Bronchial epithelial cell (primary cell): ENCODE measurements at regions not wholly inside any gene's neighbourhood (a gene's known extent, or its start where the extent isn't known, plus 50 kb on each side); places are given as distances from the start of the nearest gene placed in this dataset.

Experiments
- DNase-seq: peaks from one replicate; pipeline ENCODE4 v3.0.0-alpha.2; 2010; ENCODE audit warnings: low read depth
- FAIRE-seq: peaks from 2 replicates; lab custom pipeline; 2011; peaks lifted over from hg19 to GRCh38; lab: Jason Lieb, UNC
- H3K27me3 ChIP-seq: 2 replicates; pipeline ENCODE4 v1.5.1; 2011; ENCODE audit warnings: low read length; ENCODE audit not compliant: control insufficient read depth, insufficient read depth
- H3K36me3 ChIP-seq: 2 replicates; pipeline ENCODE4 v1.5.1; 2011; ENCODE audit warnings: low read length; ENCODE audit not compliant: control insufficient read depth, insufficient read depth
- H3K4me3 ChIP-seq: 2 replicates; pipeline ENCODE4 v1.5.1; 2011; ENCODE audit warnings: mild to moderate bottlenecking, low read depth, low read length, control low read depth
- TF ChIP-seq, protein P1 (sequence below): IDR thresholded peaks from 2 replicates; pipeline ENCODE4 v1.5.1; 2011; ENCODE audit warnings: mild to moderate bottlenecking, moderate library complexity, low read length, control low read depth, inconsistent platforms; ENCODE audit not compliant: insufficient read depth, severe bottlenecking

DNA sequence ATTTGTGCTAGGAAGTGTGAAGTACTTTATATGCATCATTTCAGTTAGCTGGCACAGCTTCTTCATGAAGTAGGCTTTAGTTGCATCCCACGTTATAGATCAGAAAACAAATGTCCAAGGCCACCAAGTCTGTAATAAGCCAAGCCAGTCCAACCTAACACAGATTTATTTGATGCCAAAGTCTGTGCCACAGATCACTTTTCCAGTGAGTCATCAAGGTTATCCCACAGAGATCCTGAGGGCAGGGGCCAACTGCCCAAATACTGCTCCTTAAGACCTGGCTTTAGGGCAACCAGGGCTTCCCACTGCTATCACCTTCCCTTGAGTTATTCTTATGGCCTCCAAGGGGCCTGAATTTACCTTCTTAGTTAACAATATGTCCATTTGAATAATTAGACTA lies 1340.4 kb downstream of the XPNPEP1 start:
- no peaks in the 10 kb centered on the region for H3K36me3 ChIP-seq
- TF ChIP-seq, protein P1, sequence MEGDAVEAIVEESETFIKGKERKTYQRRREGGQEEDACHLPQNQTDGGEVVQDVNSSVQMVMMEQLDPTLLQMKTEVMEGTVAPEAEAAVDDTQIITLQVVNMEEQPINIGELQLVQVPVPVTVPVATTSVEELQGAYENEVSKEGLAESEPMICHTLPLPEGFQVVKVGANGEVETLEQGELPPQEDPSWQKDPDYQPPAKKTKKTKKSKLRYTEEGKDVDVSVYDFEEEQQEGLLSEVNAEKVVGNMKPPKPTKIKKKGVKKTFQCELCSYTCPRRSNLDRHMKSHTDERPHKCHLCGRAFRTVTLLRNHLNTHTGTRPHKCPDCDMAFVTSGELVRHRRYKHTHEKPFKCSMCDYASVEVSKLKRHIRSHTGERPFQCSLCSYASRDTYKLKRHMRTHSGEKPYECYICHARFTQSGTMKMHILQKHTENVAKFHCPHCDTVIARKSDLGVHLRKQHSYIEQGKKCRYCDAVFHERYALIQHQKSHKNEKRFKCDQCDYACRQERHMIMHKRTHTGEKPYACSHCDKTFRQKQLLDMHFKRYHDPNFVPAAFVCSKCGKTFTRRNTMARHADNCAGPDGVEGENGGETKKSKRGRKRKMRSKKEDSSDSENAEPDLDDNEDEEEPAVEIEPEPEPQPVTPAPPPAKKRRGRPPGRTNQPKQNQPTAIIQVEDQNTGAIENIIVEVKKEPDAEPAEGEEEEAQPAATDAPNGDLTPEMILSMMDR: no peak
- FAIRE-seq (no peak), DNase-seq (no peak)
- H3K27me3 ChIP-seq: no peaks in the 10 kb centered on the region
- H3K4me3 ChIP-seq: no peak overlapping the region

- H3K36me3 ChIP-seq: no peaks in the 10 kb centered on the region
- no peaks in the 10 kb centered on the region for H3K27me3 ChIP-seq
- FAIRE-seq (no peak), DNase-seq (peak; percentile 4)
- no peak overlapping the region for H3K4me3 ChIP-seq
- TF ChIP-seq, protein P1: no peak
These were observed 1340.9 kb downstream of the XPNPEP1 start for GRCh38 chr10:108582387-108582786.

DNA sequence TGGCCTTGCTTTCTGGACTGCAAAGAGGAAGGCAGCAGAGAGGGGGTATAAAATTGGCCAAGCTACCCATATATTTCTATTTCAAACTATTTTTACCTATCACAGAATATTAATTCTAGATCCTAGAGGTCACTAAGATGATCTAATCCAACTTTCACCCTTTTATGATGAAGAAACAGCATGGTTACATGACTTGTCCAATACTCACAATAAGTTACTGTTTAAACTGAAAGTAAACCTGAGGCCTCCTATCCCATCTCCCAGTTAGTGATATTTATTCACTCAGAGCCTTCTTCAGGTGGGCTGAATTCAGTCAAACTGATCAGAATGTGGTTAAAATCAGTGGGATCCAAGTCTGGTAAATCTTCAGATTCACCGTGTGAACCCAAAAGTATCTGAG lies 1345.1 kb downstream of the XPNPEP1 start:
- Histone ChIP-seq H3K4me3 (no peak overlapping the region), H3K27me3 (no peaks in the 10 kb centered on the region), H3K36me3 (no peaks in the 10 kb centered on the region)
- DNase-seq (no peak), FAIRE-seq (no peak)
- TF ChIP-seq, protein P1: no peak

- no peaks in the 10 kb centered on the region for H3K27me3 ChIP-seq
- no peak for FAIRE-seq
- DNase-seq: no peak
- TF ChIP-seq, protein P1: no peak
- H3K4me3 ChIP-seq: no peak overlapping the region
- H3K36me3 ChIP-seq: no peaks in the 10 kb centered on the region
These were observed 1349.1 kb downstream of the XPNPEP1 start for GRCh38 chr10:108574233-108574632.

DNA sequence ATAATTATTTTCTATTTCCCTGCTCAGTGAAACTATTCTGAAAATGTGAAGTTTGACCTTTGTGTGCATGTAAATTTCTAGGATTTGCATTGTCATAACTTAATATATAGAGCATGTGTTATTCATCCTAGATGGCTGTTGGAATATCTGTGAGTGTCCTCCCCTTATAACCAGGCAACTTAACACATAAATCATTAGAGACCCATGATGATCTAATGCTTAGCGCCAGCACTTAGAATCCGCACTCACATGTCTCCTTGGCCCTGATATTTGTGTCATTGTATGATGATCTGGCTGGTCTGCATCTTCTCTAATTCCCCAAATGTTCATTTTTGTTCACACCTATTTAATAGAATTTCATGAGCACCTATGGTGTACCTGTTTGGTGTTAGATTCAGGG lies 1354.5 kb downstream of the XPNPEP1 start:
- H3K36me3 ChIP-seq: no peaks in the 10 kb centered on the region
- TF ChIP-seq, protein P1: no peak
- DNase-seq (no peak), FAIRE-seq (no peak)
- no peak overlapping the region for H3K4me3 ChIP-seq
- H3K27me3 ChIP-seq: no peaks in the 10 kb centered on the region
